Endothelial cell (in vitro differentiated cells): ENCODE measurements at regions not wholly inside any gene's neighbourhood (a gene's known extent, or its start where the extent isn't known, plus 50 kb on each side); places are given as distances from the start of the nearest gene placed in this dataset.
A peak's percentile ranks its signal among the peaks of the same experiment; 100 is the strongest.

Experiments
- DNase-seq: peaks from one replicate; pipeline ENCODE4 v3.0.0; 2021; ENCODE audit warnings: low spot score
- H3K27ac Mint-ChIP-seq: one replicate; pipeline ENCODE4 v1.8.0; 2021; ENCODE audit warnings: mixed read lengths, inconsistent platforms; ENCODE audit not compliant: unreplicated experiment
- H3K27me3 Mint-ChIP-seq: one replicate; pipeline ENCODE4 v1.8.0; 2021; ENCODE audit warnings: mild to moderate bottlenecking, moderate library complexity, mixed read lengths, inconsistent platforms; ENCODE audit not compliant: unreplicated experiment
- H3K36me3 Mint-ChIP-seq: one replicate; pipeline ENCODE4 v1.8.0; 2021; ENCODE audit warnings: mild to moderate bottlenecking, low read depth, mixed read lengths, inconsistent platforms; ENCODE audit not compliant: unreplicated experiment
- H3K4me1 Mint-ChIP-seq: one replicate; pipeline ENCODE4 v1.8.0; 2021; ENCODE audit warnings: mild to moderate bottlenecking, mixed read lengths, inconsistent platforms; ENCODE audit not compliant: unreplicated experiment
- H3K4me3 Mint-ChIP-seq: one replicate; pipeline ENCODE4 v1.8.0; 2021; ENCODE audit warnings: mild to moderate bottlenecking, mixed read lengths, inconsistent platforms; ENCODE audit not compliant: unreplicated experiment
- H3K9me3 Mint-ChIP-seq: one replicate; pipeline ENCODE4 v1.8.0; 2021; ENCODE audit warnings: mixed read lengths, inconsistent platforms; ENCODE audit not compliant: unreplicated experiment
- CTCF ChIP-seq: fragments of 200-600 bp; sonication (generic); IDR thresholded peaks from one replicate; pipeline ENCODE4 v1.5.0; 2021; ENCODE audit warnings: antibody characterized with exemption; ENCODE audit not compliant: unreplicated experiment

DNA sequence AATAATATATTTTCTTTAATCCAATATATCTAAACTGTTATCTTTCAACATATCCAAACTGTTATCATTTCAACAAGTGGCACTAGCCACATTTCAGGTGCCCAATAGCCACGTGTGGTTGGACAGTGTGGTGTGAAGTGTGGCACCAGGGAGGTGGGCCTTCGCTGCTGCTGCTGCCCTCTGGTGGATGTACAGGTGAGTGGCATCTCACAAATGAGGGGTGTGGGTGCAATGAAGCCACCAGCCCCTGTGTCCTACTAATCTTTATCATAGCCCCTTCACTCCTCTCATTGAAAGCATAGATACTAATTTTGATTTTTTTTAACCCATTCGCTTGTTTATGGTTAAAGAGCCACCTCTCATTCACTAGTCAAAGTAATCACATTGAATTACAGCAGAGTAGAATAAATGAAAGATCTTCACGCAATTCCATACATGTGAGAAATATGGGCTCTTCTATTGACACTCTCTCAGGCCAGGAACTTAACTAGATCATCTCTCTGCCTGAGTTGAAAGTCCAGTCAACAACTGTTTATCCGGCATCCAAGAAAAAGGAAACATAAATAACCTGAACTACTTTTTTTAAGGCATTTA lies 499.2 kb downstream of the OMA1 start:
- Mint-ChIP-seq H3K27me3 (peaks cover 3% of the 10 kb centered on the region), H3K4me3 (no peak overlapping the region)
- peak; percentile 42 for DNase-seq

GRCh38 chr1:58045094-58045705 lies 501.3 kb downstream of the OMA1 start:
- H3K36me3 Mint-ChIP-seq: no peaks in the 10 kb centered on the region

More for the DNA sequence above, 499.2 kb downstream of the OMA1 start:
- Mint-ChIP-seq H3K4me1 (no peaks in the 10 kb centered on the region), H3K9me3 (no peaks in the 10 kb centered on the region), H3K27ac (no peak overlapping the region), H3K36me3 (no peaks in the 10 kb centered on the region)
- peak; percentile 69 for TF ChIP-seq CTCF

DNA sequence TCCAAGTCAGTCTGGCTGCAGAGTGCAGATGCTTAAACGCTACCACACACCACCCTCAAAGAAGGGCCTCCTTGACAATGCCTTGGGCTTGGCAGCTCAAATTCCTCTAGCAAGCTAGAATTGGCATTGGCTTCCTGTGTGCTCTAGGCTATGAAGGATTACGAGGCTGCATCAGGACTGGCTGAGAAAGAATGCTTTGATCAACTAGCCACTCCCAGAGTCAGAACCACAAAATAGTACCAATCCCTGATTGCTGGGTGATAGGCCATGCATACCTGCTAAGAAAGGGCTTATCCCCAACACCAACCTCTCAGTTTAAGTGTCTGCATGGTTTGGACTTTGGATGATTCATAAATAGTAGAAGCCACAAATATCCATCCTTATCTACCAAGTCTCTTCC lies 504.9 kb downstream of the OMA1 start:
- no peak for DNase-seq
- H3K9me3 Mint-ChIP-seq: no peaks in the 10 kb centered on the region
- no peak for TF ChIP-seq CTCF
- peaks cover 2% of the 10 kb centered on the region for H3K27me3 Mint-ChIP-seq
- H3K4me3 Mint-ChIP-seq: no peak overlapping the region
- no peak overlapping the region for H3K27ac Mint-ChIP-seq
- no peaks in the 10 kb centered on the region for H3K4me1 Mint-ChIP-seq
- H3K36me3 Mint-ChIP-seq: no peaks in the 10 kb centered on the region

More at GRCh38 chr1:58045094-58045705, 501.3 kb downstream of the OMA1 start:
- Mint-ChIP-seq H3K27ac (no peak overlapping the region), H3K4me3 (no peak overlapping the region), H3K9me3 (no peaks in the 10 kb centered on the region), H3K27me3 (peaks cover 3% of the 10 kb centered on the region), H3K4me1 (no peaks in the 10 kb centered on the region)
- DNase-seq: no peak
- no peak for TF ChIP-seq CTCF

DNA sequence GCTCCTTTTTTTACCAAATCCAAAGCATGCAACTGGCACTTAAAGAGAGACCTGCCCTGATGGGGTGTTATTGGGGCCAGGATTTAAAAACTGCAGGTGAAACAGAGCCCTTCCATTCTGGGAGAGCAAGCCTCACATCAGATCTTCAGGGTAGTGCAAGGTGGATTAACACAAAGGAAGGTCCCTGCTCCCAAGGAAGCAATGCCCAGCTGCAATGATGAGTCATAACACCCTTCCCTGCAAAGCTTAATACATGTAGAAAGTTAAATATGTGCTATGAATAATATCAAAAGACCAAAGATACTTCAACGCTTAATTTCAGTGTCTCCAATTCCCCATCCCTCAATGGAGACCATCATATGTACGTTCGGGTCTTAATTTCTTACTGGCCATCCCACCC lies 508.0 kb downstream of the OMA1 start:
- Mint-ChIP-seq H3K27ac (no peak overlapping the region), H3K27me3 (no peaks in the 10 kb centered on the region), H3K4me1 (no peaks in the 10 kb centered on the region), H3K9me3 (no peaks in the 10 kb centered on the region), H3K36me3 (no peaks in the 10 kb centered on the region), H3K4me3 (no peak overlapping the region)
- DNase-seq: no peak
- TF ChIP-seq CTCF: no peak

GRCh38 chr1:58035523-58035922 lies 511.0 kb downstream of the OMA1 start:
- Mint-ChIP-seq H3K27me3 (peaks cover 3% of the 10 kb centered on the region), H3K27ac (no peak overlapping the region), H3K4me3 (no peak overlapping the region), H3K4me1 (no peaks in the 10 kb centered on the region), H3K36me3 (no peaks in the 10 kb centered on the region), H3K9me3 (no peaks in the 10 kb centered on the region)
- peak; percentile 14 for DNase-seq
- no peak for TF ChIP-seq CTCF
